ENCODE measurements at regions not wholly inside any gene's neighbourhood (a gene's known extent, or its start where the extent isn't known, plus 50 kb on each side); places are given as distances from the start of the nearest gene placed in this dataset.

DNA sequence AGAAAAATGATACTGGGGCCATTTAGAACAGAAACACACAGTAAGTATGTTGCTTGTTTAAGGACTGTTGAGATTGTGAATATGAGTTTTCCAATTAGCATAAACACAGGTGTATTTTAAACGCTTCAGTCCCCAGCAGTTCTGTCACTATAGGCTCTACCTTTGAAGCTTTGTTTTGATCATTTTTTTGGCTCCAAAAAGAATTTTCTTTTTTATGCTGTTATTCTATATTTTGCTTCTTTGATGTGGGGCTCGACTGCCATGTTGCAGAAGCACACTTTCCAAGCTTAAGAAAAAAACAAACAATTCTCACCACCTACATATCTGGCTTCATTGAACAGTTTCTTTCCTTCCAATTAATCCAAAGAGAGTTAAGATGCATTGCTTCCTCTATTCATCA is 131.0 kb upstream of the DMAC1 start:
- TF ChIP-seq POLR2A (IDR thresholded peaks at IDR 0.05; ENCODE audit: low read depth) (no peak), EP300 (IDR thresholded peaks at IDR 0.05) (no peak), POLR2AphosphoS5 (IDR thresholded peaks at IDR 0.05) (no peak)
- TF ChIP-seq, protein P1, sequence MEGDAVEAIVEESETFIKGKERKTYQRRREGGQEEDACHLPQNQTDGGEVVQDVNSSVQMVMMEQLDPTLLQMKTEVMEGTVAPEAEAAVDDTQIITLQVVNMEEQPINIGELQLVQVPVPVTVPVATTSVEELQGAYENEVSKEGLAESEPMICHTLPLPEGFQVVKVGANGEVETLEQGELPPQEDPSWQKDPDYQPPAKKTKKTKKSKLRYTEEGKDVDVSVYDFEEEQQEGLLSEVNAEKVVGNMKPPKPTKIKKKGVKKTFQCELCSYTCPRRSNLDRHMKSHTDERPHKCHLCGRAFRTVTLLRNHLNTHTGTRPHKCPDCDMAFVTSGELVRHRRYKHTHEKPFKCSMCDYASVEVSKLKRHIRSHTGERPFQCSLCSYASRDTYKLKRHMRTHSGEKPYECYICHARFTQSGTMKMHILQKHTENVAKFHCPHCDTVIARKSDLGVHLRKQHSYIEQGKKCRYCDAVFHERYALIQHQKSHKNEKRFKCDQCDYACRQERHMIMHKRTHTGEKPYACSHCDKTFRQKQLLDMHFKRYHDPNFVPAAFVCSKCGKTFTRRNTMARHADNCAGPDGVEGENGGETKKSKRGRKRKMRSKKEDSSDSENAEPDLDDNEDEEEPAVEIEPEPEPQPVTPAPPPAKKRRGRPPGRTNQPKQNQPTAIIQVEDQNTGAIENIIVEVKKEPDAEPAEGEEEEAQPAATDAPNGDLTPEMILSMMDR (IDR thresholded peaks at IDR 0.05): no peak
